Stimulated activated CD4-positive, alpha-beta T cell treated with anti-CD3 and anti-CD28 coated beads, Interleukin-15, amount 100 ng/mL, for 48 hours (primary cell): ENCODE measurements at regions not wholly inside any gene's neighbourhood (a gene's known extent, or its start where the extent isn't known, plus 50 kb on each side); places are given as distances from the start of the nearest gene placed in this dataset.

Experiments
- DNase-seq, 2 donors: peaks; one replicate each; pipeline ENCODE4 v3.0.0-alpha.2; 2020; ENCODE audit warnings: low read depth in 2 of 2

DNA sequence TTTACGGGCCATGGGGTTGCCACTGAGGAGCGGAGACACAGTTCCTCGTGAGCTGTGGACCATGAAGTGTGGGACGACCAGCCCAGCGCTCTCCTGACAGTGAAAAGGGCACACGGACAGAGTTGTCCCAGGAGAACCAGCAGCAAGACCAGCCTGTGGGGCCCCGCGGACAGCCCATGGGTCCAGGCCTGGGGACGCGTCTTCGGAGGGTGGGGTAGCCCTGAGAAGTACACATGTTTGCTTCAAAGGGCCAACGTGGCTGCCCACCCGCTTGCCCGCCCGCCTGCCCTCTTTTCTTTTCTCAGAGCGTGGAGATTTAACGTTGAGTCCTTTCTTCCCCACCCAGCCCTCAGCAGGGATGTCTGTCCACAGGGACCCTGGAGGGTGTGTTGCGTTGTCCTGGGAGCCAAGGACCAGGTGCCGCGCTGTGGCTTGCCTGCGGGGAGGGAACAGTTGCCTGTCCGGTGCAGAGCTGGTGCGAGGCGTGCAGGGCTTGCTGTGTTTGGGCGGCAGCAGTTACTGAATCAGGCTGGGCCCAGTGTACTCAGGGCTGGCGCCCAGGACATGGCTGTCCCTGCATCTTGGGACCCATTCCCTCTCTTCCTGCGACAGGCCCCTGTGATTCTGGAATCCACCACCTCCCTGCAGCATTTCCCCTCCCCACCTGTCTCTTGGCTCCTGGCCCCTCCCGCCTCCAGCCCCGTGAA is 120.1 kb upstream of the HDAC4 start:
- no peak for DNase-seq

DNA sequence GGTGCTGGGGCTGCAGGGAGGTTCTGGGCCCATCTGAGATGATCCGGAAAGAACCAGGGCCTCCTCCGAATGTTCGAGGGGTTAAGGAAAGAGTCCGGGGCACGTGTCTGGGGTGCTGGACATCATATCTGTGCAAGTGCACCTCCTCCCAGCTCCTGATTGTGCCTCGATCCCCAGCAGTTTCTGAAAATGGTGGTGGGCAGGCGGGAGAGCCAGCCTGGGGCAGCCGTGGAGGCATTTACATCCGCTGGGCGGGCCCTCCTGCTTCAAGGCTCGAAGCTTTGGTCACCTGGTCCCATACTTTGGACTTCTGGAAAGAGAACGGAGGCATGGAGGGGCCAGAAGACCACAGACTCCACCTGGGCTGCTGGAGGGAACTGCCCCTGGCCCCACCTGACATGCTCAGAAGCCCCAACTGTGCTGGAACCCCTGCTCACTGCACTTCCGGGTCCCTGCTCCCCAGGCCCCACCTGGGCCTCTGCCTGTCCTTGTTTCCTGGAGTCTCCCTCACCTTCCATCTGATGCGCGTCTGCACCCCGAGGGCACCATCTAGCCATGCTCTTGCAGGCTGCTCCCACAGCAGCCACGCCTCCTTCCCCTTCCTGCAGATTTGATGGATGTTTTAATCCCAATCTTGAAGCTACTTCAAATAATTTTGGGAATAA is 119.2 kb upstream of the HDAC4 start:
- DNase-seq, result no peak

DNA sequence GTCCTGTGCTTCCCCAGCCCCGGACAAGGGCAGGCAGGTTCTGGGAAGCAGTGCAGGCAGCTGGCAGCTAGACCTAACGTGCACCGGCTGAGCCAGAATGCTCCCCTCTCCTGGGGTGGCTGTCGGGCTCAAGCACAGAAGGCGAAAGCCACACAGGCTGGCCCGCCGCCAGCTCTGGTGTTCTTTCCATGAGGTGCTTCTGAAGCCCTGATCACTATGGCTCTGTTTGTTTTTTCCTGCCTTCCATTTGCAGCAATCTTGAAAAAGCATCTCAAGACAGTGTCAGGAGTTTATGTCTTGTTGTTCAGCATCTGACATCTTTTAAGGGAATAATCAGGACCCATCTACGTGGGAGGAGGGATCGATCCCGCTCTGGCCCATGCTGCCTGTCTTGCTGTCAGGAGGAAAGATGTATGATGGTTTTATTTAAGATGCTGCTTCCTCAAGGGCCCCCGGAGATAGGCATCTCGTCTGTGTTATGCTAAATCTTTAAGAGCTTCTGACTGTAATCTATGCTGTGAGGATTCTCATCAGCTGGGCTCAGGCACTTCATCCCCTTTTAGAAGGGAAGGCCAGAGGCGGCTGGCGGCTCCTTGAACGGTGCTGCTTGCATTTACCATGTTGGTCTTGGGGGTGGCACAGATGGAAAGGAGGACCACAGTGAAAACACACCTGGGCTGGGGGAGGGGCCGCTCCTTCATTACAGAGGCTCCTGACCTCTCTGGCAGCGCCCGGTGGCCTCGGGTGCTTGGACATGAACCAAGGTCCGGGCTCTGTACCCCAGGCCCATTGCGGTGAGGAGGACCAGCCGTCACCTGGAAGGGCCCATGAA is 118.5 kb upstream of the HDAC4 start:
- no peak for DNase-seq

DNA sequence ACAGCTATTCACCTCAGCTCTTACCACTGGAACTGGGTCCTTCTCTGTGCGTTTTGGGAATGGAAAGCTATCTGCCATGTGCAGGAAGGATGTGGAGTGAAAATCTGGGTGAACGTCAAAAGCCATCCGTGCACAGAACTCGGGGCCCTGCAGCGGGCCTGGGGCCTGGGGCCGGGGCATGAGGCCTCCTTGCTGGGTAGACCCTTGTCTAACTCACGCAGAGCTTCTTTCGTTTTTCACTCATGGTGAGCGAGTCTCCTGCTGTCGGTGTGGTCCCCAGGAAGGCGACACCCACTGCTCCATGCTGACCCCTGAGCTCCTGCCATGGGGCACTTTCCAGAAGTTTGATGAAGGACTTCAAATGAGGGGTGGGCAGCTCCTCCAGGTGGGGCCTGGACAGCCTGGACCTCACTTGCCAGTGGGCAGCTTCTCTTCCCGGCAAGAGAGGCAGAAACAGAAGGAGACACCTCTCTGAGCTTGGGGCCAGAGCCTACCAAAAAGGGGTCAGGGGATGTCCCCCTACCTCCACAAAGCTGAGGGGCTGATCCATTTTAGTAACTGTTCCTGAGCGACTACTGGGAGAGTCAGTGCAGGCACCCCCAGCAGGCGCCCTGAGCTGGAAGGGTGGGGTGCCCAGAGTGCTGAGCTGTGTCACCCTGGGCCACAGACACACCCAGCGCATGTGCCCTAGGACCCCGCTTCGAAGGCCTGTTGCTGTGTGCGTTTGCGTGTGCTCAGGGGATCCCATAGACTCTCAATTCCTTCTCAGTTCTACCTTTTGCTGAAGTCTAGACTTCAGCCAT is 117.7 kb upstream of the HDAC4 start:
- no peak for DNase-seq

DNA sequence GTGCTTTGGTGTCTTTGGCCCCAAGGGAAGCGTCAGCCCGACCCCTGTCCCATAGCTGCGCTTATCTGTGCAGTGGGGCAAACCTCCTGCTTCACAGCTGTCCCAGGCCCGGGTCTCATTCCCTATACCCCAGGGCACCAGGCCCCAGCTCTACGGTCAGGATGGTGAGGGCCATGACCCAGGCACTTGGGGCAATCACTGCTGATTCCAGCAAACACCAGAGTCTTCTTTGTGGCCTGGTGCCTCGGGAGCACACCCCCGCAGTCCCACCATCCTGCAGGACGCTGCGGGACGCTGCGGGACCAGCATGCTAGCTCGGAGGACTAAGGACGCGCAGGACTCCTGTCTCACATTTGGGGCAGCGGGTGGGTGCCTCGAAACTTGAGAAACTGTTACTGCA is 116.9 kb upstream of the HDAC4 start:
- no peak for DNase-seq

DNA sequence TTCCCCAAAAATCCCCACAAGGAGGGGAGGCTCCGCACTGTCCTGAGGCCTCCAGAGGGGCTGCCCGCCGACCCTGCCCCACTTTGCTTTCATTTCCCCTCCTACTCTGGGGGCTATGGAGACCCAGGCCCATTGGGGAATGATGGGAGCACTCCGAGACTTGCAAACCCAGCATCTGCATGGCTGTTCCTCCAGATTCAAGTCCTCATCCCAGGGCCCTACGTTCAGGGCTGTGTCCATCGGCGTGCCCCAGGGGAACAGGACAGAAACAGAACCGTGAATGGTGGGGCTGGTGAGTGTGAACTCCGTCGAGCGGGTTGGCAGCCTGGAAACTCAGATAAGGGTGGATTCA is 116.1 kb upstream of the HDAC4 start:
- no peak for DNase-seq

DNA sequence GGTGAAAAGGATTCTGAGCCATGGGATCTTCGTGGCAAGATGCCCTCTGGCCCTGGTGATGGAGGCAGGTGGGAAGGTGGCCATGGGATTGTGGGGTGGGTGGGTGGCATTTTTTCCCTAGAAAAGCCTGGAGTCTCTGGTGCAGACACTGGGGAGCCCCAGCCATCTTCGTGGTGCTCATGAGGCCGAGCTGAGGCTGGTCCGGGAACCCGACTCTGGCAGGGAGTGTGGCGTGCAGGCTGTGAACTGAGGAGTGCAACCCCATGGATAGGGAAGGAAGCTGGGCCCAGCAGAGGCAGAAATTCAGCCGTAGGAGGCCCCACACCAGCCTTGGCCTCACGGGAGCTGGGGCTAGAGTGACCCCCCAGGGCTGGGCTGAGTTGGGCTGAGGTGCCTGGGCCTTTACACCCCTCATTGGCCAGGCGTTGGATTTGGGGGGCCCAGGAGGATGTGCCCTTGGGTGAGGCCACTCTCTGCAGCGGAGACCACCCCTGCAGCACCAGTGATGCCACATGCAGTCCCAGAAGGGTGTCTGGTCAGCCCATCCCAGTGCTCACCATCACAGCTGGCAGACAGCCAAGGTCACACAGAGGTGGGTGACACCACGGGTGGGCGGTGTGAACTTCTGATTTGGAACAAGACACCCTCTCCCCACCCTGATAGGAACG is 115.6 kb upstream of the HDAC4 start:
- DNase-seq, result no peak

DNA sequence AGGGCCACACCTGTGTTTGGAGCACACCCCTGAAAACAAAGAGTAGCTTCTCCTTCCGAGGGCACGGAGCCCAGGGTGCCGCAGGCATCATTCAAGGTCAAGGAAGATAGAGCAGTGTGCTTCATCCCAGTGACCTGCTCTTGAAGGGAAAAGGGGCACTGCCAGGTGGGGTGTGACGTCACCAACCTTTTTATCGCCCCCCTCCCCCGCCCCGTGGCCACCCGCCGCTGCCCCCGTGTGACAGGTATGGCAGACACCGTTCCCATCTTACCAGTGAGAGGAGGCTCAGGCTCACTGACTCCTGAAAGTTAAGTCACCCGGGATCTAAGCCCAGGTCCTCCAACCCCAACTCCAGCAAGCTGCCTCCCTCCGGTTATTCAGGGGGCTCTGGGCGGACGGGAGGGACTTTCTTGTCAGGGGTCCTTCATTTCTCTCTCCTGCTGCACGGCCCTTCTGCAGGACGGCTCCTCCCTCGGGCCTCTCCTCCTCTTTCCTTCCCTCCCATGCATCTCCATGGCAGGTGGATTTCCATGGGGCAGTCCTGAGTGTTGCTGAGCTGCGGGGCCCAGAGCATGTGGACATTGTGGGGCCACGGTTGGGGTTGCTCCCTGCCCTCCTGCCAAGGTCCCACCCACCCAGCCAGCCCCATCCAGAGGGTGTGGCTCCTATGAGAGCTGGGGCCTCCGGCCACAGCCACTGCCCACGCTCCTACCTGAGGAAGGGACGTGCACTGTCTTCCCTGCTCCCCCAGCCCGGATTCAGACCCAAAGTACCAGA is 114.1 kb upstream of the HDAC4 start:
- no peak for DNase-seq

DNA sequence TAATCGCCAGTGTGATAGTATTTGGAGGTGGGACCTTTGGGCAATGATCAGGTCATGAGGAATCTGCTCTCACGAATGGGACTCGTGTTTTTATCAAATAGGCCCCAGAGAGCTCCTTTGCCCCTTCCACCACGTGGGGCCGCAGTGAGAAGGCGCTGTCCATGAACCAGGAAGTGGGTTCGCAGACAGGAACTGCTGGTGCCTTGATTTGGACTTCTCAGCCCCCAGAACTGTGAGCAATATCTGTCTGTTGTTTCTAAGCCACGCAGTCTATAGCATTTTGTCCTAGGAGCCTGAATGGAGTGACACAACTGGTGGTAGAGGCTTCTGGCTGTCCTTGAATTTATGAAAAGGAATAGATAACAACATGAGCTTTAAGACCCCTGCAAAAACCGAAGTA is 111.2 kb upstream of the HDAC4 start:
- DNase-seq, result no peak

DNA sequence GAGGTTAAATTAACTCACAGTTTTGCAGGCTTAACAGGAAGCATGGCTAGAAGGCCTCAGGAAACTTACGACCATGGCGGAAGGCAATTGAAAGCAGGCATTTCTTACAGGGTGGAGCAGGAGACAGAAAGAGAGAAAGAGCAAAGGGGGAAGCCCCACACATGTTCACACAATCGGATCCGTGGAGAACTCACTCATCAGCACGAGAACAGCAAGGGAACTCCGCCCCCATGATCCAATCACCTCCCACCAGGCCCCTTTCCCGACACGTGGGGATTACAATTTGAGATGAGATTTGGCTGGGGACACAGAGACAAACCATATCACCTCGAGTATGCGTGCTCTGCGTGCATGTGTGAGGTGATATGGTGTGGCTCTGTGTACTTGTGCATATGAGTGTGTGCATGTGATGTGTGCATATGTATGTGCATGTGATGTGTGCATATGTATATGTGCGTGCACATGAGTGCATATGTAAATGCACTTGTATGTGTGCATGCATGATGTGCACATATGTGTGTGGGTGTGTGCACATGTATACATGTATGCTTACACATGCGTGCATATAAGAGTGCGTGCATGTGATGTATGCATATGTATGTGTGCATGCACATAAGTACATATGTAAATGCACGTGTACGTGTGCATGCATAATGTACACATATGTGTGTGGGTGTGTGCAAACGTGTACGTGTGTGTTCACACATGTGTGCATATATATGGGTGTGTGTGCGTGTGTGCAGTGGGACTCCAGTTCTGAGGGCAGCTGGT is 108.7 kb upstream of the HDAC4 start:
- DNase-seq, result no peak

DNA sequence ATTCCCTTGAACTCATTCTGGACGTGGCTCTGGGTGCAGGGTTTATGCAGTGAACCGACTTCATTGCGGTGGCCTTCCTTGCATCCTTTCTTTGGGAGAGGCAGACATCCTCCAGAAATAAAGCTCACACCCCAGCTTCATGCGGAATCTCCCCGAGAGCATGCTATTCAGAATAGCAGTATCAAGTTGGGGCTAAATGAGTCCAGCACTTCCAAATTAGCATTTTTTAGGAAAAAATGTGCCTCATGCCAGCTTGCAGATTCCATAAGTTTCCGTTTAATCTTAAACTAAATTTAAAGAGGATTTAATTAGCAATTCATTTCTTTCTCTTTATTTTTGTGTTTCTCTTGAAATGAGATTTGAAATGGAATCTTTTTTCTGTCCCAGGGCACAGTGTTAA is 107.4 kb upstream of the HDAC4 start:
- no peak for DNase-seq

DNA sequence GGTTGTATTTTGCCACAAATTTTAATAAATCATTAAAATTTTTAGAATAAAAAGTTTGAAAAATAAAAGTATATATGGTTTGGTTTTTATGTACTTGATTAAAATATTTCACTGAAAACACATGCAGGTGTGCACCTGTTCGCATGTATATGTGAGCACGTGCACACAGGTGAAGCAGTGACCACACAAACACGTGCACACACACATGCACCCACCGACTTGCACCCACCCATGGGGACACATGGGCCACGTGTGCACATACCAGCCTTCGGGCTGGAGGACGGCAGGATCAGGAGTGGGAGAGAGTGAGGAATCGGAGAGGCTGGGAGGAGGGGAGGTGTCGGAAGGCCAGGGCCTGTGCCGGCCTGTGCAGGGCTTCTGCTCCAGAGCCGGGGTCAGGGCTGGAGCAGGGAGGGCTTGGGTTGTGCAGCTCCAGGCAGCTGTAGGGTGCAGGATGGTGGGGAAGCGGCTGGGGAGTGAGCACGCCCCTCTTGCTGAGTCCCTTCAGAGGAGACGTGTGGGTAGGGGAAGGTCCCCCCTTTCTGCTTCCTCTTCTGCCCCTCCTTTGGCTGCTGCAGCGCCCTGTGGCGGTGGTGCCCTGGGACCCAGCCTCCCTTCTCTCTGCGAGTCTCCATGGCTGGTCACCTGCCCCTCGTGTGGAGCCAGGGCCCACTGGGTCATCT is 106.9 kb upstream of the HDAC4 start:
- DNase-seq, result no peak

DNA sequence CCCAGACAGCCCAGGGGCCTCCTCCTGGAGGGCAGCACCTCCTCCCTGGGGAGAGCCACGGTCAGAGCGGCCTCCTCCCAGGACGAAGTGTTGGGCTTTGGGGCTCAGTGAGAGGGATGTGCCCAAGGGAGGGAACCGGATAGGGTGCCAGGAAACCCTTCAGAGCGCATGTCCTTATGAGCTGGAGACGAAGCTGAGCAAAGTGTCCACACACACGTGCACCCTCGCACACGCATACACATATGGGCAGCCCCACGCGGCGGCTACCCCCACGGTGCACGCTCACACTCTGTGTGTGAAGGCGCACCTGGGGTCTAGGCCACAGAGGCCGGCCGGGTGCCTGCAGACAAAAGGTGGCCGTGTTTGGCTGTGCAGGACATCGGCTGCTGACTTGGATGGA is 106.1 kb upstream of the HDAC4 start:
- DNase-seq, result no peak

DNA sequence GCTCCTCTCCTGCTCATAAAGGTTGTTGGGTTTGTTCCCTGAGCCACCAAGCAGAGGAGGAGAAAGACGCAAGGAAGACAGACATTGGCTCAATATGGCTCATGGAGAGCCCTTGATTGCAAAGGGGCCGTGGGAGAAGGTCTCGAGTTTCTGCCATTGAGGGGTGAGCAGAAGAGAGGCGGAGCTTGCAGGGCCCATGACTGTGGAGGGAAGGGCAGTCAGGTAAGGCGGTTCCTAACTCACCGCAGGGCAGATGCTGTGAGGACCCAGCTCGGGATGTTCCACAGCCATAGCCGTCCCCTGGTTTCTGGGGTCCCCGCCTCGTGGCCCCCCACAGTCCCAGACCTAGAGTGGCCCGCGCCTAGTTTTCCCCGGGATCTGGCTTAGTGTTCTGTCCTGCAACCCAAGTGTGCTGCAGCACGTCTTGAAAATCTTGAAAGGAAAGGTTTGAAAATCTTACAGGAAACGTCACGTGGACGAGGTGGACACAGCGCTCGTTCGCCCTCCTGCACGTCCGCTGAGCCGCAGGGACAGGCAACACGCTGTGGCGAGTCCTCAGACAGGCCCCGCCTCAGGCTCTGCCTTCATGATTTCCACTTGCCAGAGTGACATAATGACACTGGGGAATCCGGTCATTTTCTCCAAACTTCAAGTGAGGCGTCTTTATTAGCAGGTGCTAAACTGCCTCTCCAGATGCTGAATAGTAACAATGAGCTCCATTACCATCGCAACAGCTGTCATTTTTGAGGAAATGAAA is 105.5 kb upstream of the HDAC4 start:
- no peak for DNase-seq

DNA sequence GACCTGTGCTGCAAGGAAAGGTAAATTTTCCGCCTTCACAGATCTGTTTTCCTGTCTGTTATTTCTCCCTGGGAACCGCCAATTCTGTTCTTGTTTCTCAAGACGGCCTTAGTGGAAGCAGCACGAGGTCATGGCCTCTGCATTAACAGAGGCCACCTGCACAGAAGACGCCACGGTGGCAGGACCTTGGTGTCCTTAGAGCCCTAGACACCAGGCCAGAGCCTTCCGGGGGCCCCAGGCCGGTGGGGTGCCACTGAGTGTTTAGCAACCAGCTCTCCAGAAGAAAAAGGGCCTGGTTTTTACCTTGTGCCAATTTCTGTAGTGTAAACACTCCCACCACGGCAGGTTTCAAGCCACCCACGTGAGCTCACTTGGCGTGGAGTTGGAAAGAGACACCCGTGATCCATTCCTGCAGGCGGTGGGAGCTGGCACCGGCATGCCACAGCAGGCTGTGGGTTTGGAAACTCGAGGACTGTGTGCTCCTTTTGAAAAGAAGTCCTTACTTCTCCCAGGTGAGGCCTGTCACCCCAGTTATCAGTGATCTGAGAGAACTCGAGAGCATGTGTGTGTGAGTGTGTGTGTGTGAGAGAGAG is 103.9 kb upstream of the HDAC4 start:
- DNase-seq, result no peak

DNA sequence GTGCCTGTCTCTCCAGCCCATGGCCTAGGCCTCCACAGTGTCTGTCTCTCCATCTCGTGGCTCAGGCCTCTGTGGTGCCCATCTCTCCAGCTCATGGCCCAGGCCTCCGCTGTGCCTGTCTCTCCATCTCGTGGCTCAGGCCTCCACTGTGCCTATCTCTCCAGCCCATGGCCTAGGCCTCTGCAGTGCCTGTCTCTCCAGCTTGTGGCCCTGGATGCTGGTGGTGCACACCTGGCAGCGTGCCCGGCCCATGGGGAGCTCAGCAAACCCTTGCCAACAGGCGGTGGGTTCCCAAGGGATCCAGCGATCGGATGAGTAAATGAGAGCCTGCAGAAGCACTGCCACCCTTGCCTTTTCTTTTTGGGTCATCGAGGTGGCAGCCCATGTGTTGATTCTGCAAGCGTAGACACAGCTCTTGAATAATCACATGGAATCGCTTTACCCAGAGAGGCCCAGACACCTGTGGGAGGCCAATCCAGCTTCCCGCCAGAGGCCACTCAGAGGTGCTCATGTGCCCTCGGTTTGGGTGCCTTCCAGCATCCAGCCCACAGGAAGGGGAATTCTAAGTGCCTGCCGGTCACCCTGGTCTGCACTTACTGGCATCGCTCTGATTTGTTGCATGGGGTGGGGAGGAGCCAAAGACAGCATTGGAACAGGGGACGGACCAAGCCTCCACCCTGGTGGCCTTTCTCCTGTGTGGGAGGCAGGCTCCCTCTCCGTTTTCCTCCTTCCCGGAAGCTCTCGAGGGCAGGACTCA is 101.8 kb upstream of the HDAC4 start:
- DNase-seq, result no peak
